Fibroblast of lung (primary cell): ENCODE measurements at regions not wholly inside any gene's neighbourhood (a gene's known extent, or its start where the extent isn't known, plus 50 kb on each side); places are given as distances from the start of the nearest gene placed in this dataset.
"Not testable (repeated sequence)": the region's sequence is repeated elsewhere in the genome, so short reads cannot be mapped to it uniquely, and the experiment has no call there.

Experiments
- DNase-seq, 2 donors: peaks; one replicate each; pipeline versions ENCODE4 v3.0.0 to v3.0.0-alpha.2; 2010; ENCODE audit warnings: low read depth in 2 of 2
- H2AFZ ChIP-seq: 2 replicates; pipeline ENCODE4 v1.5.1; 2012; ENCODE audit warnings: low read length, control low read depth, inconsistent platforms
- H3K27ac ChIP-seq: 2 replicates; pipeline ENCODE4 v1.5.1; 2011; ENCODE audit warnings: low read length, control low read depth; ENCODE audit not compliant: insufficient read depth
- H3K27me3 ChIP-seq: 2 replicates; pipeline ENCODE4 v1.5.1; 2011; ENCODE audit warnings: mild to moderate bottlenecking, low read length; ENCODE audit not compliant: control insufficient read depth, insufficient read depth
- H3K36me3 ChIP-seq: 2 replicates; pipeline ENCODE4 v1.5.1; 2011; ENCODE audit warnings: low read length; ENCODE audit not compliant: control insufficient read depth, insufficient read depth
- H3K4me1 ChIP-seq: 2 replicates; pipeline ENCODE4 v1.5.1; 2011; ENCODE audit warnings: low read length; ENCODE audit not compliant: control insufficient read depth, insufficient read depth; ENCODE audit errors: extremely low read depth
- H3K4me2 ChIP-seq: 2 replicates; pipeline ENCODE4 v1.5.1; 2011; ENCODE audit warnings: low read length, control low read depth; ENCODE audit not compliant: insufficient read depth; ENCODE audit errors: extremely low read depth
- H3K4me3 ChIP-seq, 4 experiments: fragments of 200-600 bp in 1 of 4; sonication (generic) in 1 of 4; replicated peaks in 1 of 4; 2 replicates each; pipeline ENCODE4 v1.5.1; 2011 to 2016; ENCODE audit warnings: low read length in 4 of 4, low read depth in 3 of 4, mild to moderate bottlenecking in 3 of 4, control low read depth in 2 of 4, inconsistent platforms in 1 of 4, mixed read lengths in 1 of 4; ENCODE audit not compliant: insufficient read depth in 1 of 4; ENCODE audit errors: control extremely low read depth in 1 of 4
- H3K79me2 ChIP-seq: 2 replicates; pipeline ENCODE4 v1.5.1; 2012; ENCODE audit warnings: mild to moderate bottlenecking, low read length, inconsistent platforms; ENCODE audit not compliant: control insufficient read depth, insufficient read depth
- H3K9ac ChIP-seq: 2 replicates; pipeline ENCODE4 v1.5.1; 2011; ENCODE audit warnings: mild to moderate bottlenecking, low read length, control low read depth; ENCODE audit not compliant: insufficient read depth
- H3K9me3 ChIP-seq: 2 replicates; pipeline ENCODE4 v1.5.1; 2012; ENCODE audit warnings: low read depth, low read length; ENCODE audit not compliant: control insufficient read depth, insufficient read depth
- H4K20me1 ChIP-seq: 2 replicates; pipeline ENCODE4 v1.5.1; 2011; ENCODE audit warnings: low read length; ENCODE audit not compliant: control insufficient read depth, insufficient read depth; ENCODE audit errors: extremely low read depth
- CTCF ChIP-seq, 2 donors: IDR thresholded peaks in 1 of 2; conservative IDR thresholded peaks in 1 of 2; 1 replicate in 1 of 2; 2 replicates in 1 of 2; pipeline ENCODE4 v1.5.1; 2011 to 2012; ENCODE audit warnings: low read length in 2 of 2, control low read depth in 1 of 2, inconsistent platforms in 1 of 2, low read depth in 1 of 2, mild to moderate bottlenecking in 1 of 2
- EZH2 ChIP-seq: IDR thresholded peaks from 2 replicates; pipeline ENCODE4 v1.5.1; 2012; ENCODE audit warnings: low read length, control low read depth, mild to moderate bottlenecking; ENCODE audit errors: missing control alignments

- Histone ChIP-seq H3K27me3 (no peaks in the 10 kb centered on the region), H3K9me3 (no peaks in the 10 kb centered on the region), H4K20me1 (no peaks in the 10 kb centered on the region), H3K4me2 (no peak overlapping the region), H3K4me3 (no peak overlapping the region), H2AFZ (no peak overlapping the region), H3K79me2 (no peaks in the 10 kb centered on the region), H3K4me1 (no peaks in the 10 kb centered on the region), H3K36me3 (no peaks in the 10 kb centered on the region), H3K27ac (no peak overlapping the region), H3K9ac (no peak overlapping the region)
- TF ChIP-seq CTCF (conservative IDR thresholded peaks at IDR 0.05 in 1 of 2, IDR thresholded peaks at IDR 0.05 in 1 of 2; ENCODE audit: low read depth in 1 of 2, low read length in 2 of 2) (no peak), EZH2 (no peak)
- no peak for DNase-seq
Observed at GRCh38 chr21:18114810-18115209, 129.8 kb upstream of the CHODL start.

- Histone ChIP-seq H3K4me2 (no peak overlapping the region), H3K79me2 (no peaks in the 10 kb centered on the region), H3K36me3 (no peaks in the 10 kb centered on the region), H3K4me3 (no peak overlapping the region), H4K20me1 (no peaks in the 10 kb centered on the region), H3K9me3 (no peaks in the 10 kb centered on the region), H3K27me3 (no peaks in the 10 kb centered on the region), H3K4me1 (no peaks in the 10 kb centered on the region), H2AFZ (no peak overlapping the region), H3K9ac (no peak overlapping the region), H3K27ac (no peak overlapping the region)
- no peak for DNase-seq
- no peak for TF ChIP-seq CTCF (conservative IDR thresholded peaks at IDR 0.05 in 1 of 2, IDR thresholded peaks at IDR 0.05 in 1 of 2; ENCODE audit: low read depth in 1 of 2, low read length in 2 of 2)
- TF ChIP-seq EZH2 = no peak
Observed at GRCh38 chr21:18104802-18105201, 139.8 kb upstream of the CHODL start.

GRCh38 chr21:18096413-18096812 lies 148.2 kb upstream of the CHODL start:
- H3K27me3 ChIP-seq, H3K36me3 ChIP-seq, H4K20me1 ChIP-seq, H3K4me3 ChIP-seq, H3K9me3 ChIP-seq, H3K27ac ChIP-seq, H3K79me2 ChIP-seq, H2AFZ ChIP-seq, H3K4me1 ChIP-seq, DNase-seq, H3K9ac ChIP-seq, H3K4me2 ChIP-seq: not testable (repeated sequence)

- H3K9ac ChIP-seq = no peak overlapping the region
Observed at GRCh38 chr21:18089786-18090185, 154.8 kb upstream of the CHODL start.

More at GRCh38 chr21:18089786-18090185, 154.8 kb upstream of the CHODL start:
- no peak overlapping the region for H3K27ac ChIP-seq
- no peaks in the 10 kb centered on the region for H3K9me3 ChIP-seq
- no peaks in the 10 kb centered on the region for H3K36me3 ChIP-seq
- no peaks in the 10 kb centered on the region for H3K79me2 ChIP-seq
- no peaks in the 10 kb centered on the region for H3K27me3 ChIP-seq
- no peaks in the 10 kb centered on the region for H4K20me1 ChIP-seq
- H3K4me1 ChIP-seq = no peaks in the 10 kb centered on the region
- H3K4me3 ChIP-seq = no peak overlapping the region
- DNase-seq = no peak
- no peak overlapping the region for H3K4me2 ChIP-seq
- no peak overlapping the region for H2AFZ ChIP-seq
- no peak for TF ChIP-seq EZH2
- no peak for TF ChIP-seq CTCF (conservative IDR thresholded peaks at IDR 0.05 in 1 of 2, IDR thresholded peaks at IDR 0.05 in 1 of 2; ENCODE audit: low read depth in 1 of 2, low read length in 2 of 2)
